Amniotic epithelial cell (primary cell): ENCODE measurements at regions not wholly inside any gene's neighbourhood (a gene's known extent, or its start where the extent isn't known, plus 50 kb on each side); places are given as distances from the start of the nearest gene placed in this dataset.
A peak's percentile ranks its signal among the peaks of the same experiment; 100 is the strongest.

Experiments used
- DNase-seq: peaks from one replicate; pipeline ENCODE4 v3.0.0-alpha.2; 2010; ENCODE audit warnings: low read depth

- DNase-seq, result no peak
Measured at GRCh38 chrY:15648198-15648597, 1123.9 kb downstream of the NLGN4Y start.

GRCh38 chrY:15650056-15650455 is 1125.7 kb downstream of the NLGN4Y start:
- DNase-seq, result no peak

DNA sequence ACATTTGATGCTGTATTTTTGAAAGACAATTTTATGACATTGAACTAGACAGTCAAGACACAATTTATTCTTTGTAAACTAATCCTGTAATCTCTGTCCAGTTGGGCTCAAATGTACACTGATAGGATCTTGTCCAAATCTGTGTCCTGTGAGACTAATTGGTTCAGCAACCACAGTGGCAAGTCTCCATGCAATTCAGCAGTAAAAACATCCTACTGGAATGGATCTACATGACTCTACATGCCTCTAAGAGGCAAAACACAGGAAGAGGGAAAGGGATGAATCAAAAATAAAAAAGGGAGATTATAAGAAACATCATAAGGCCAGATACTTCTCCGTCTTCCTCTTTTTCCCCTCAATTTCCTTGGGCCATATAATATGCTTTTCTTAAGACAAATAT is 1164.2 kb downstream of the NLGN4Y start:
- no peak for DNase-seq

DNA sequence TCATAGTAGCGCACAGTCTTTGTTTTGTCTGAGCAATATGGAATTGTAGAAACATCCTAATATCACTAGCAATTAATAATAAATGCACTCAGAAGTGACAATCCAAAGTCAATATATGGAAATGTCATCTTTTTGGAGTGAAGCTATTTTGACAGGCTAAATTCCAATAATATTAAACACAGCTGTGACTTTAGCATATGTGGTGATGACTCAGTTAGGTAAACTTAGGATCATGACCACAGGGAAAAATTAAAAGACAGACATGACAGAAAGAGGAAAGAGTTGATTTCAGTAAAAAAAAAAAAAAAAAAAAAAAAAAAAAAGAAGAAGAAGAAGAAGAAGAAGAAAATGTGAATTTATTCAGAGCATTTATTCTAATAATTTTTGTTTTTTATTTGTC is 1165.7 kb downstream of the NLGN4Y start:
- DNase-seq, result no peak

GRCh38 chrY:15702131-15702530 is 1177.8 kb downstream of the NLGN4Y start:
- no peak for DNase-seq

GRCh38 chrY:15704906-15705305 is 1180.6 kb downstream of the NLGN4Y start:
- DNase-seq, result no peak

DNA sequence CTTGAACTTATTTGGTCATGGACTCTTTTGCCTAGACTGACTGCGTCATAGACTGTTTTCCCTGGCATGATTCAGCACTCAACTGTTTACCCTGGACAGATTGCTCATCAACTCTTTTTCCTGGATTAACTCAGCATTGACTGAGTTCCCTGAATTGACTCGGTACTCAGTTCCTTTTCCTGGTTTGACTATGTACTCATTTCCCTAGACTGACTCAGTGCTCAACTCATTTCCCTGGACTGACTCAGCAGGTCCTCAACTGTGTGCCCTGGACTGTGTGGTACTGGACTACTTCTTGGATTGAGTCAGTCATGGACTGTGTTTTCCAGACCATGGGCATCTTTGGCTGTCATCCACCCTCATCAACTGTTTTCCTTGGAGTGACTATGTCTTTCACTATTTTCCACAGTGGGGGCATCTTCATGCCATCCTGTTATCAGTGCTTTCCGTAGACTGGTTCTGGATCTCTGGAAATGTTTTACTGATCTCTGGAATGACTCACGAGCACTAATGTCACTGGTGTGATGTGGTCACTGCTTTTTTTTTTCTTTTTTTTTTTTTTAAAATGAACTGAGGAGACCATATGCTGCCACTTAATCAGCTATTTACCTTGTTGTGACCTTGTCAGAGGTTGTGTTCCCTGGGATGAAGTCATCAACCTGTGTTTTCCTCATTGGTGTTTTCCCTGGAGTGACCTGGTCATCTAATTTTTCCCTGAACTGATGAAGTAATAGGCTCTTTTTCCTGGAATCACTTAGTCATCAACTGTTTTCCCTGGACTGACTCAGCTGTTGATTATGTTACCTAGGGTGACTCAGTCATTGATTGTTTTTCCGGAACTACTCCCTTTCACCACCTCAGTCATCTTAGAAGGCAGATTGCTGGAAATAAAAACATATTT is 1225.5 kb downstream of the NLGN4Y start:
- peak; percentile 7 for DNase-seq

DNA sequence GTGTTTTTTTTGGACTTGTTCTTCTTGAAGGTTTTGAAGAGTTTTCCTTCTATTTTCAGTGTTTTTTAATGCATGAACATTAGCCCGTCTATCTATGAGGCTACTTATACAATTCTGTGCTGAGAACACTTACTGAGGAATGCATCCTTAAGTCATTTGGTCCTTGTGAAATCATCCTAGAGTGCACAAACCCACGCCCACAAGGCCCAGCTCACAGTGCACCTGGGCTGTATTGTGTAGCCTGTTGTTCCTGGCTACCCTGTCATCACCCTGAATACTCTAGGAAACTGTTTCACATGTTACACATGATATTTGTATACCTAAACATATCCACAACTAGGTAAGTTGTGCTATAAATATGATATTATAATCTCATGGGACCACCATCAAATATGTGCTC is 1226.7 kb downstream of the NLGN4Y start:
- no peak for DNase-seq

- no peak for DNase-seq
Measured at GRCh38 chrY:15756266-15756665, 1231.9 kb downstream of the NLGN4Y start.

DNA sequence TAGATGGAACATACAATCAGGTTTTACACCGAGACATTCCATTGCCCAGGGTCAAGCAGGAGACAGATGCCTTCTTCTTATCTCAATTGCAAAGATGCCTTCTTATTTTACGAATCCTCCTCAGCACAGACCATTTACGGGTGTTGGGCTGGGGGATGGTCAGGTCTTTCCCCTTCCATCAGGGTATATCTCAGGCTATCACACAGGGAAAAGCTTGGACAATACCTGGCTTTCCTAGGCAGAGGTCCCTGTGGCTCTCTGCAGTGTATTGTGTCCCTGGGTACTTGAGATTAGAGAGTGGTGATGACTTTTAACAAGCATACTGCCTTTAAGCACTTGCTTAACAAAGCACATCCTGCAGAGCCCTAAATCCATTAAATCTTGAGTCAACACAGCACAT is 1249.2 kb downstream of the NLGN4Y start:
- DNase-seq, result no peak

DNA sequence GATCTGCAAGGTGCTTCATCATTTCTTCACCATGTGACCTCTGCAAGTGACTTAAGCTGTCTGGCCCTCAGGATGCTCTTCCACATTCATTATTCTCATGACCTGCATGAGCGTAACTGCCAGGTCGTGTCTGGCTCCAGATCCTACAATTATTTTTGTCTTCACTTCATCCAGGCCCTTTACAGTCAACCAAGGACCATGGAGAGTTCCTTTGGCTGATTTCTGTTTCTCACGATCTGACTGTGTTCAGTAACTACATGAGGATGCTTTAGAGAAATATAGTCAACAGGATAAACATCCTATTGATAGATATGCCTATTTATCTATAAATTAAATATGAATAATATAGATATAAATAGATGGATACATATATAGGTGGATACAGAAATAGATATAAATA is 1251.6 kb downstream of the NLGN4Y start:
- no peak for DNase-seq

DNA sequence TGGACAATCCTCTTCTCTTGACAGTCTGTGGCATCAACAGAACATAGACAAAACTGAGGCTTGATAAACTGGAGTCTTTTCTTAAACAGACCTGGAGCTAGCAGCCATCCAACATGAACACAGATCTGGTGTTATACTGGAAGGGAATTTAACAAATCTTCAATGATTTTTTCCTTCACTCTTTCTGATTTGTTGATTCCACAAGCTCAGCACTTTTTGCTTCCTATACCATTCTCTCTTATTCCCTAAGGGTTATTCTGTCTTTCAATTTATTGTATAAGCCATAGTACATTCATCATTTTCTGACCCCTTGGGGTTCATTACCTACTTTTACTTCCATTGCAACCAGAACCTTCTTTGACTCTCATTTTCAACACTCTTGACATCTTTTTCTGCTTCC is 1255.6 kb downstream of the NLGN4Y start:
- DNase-seq, result no peak

GRCh38 chrY:15800021-15800420 is 1275.7 kb downstream of the NLGN4Y start:
- no peak for DNase-seq

DNA sequence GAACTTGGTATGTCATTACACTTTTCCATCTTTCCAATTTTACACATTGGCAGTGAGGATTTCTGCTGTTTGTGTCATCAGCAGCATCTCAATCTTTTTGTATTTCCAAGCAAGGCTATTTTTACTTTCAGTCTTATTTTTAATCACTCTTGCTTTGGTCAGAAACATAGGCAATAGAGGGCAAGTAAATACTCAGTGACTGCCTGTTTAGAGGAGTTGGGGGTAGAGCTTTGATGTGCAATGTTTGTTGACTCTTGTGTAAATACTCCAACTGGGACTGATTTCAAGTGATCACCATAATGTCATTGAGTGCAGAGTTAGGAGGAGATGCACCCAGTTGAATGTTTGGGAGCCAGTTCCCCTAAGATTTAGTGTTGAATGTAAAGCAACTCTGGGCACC is 1281.7 kb downstream of the NLGN4Y start:
- DNase-seq, result no peak

GRCh38 chrY:15814241-15814640 is 1289.9 kb downstream of the NLGN4Y start:
- DNase-seq, result no peak
